NOMO-1 treated with dmso at 0.1 percent for 144 hours (cell line): ENCODE measurements at regions not wholly inside any gene's neighbourhood (a gene's known extent, or its start where the extent isn't known, plus 50 kb on each side); places are given as distances from the start of the nearest gene placed in this dataset.
"Not testable (repeated sequence)": the region's sequence is repeated elsewhere in the genome, so short reads cannot be mapped to it uniquely, and the experiment has no call there.

Experiments
- DNase-seq: peaks from one replicate; lab custom pipeline; 2025; ENCODE audit not compliant: unreplicated experiment; lab: John Stamatoyannopoulos, UW

GRCh38 chr4:54855191-54855854 is 197.6 kb downstream of the KIT start:
- DNase-seq, result no peak

- DNase-seq, result no peak
These were observed 194.8 kb downstream of the KIT start for GRCh38 chr4:54852602-54853001.

- DNase-seq, result no peak
These were observed 194.3 kb downstream of the KIT start for GRCh38 chr4:54852054-54852453.

- no peak for DNase-seq
These were observed 187.2 kb downstream of the KIT start for GRCh38 chr4:54844911-54845310.

- DNase-seq, result no peak
These were observed 186.2 kb downstream of the KIT start for GRCh38 chr4:54843946-54844345.

- DNase-seq, result no peak
These were observed 185.3 kb downstream of the KIT start for GRCh38 chr4:54843106-54843505.

- DNase-seq, result no peak
These were observed 184.9 kb downstream of the KIT start for GRCh38 chr4:54842656-54843055.

- DNase-seq, result no peak
These were observed 184.5 kb downstream of the KIT start for GRCh38 chr4:54842226-54842625.

- peak; percentile 44 for DNase-seq
These were observed 183.4 kb downstream of the KIT start for GRCh38 chr4:54840992-54841768.

GRCh38 chr4:54840430-54840829 is 182.7 kb downstream of the KIT start:
- DNase-seq, result no peak

GRCh38 chr4:54838301-54838700 is 180.5 kb downstream of the KIT start:
- no peak for DNase-seq

- no peak for DNase-seq
These were observed 179.9 kb downstream of the KIT start for GRCh38 chr4:54837576-54838140.

GRCh38 chr4:54828361-54828760 is 170.6 kb downstream of the KIT start:
- DNase-seq, result not testable (repeated sequence)

- no peak for DNase-seq
These were observed 165.9 kb downstream of the KIT start for GRCh38 chr4:54823616-54824015.

GRCh38 chr4:54819034-54819433 is 161.3 kb downstream of the KIT start:
- DNase-seq, result peak; percentile 94

GRCh38 chr4:54818481-54818880 is 160.7 kb downstream of the KIT start:
- DNase-seq, result no peak

GRCh38 chr4:54813674-54814073 is 155.9 kb downstream of the KIT start:
- no peak for DNase-seq

- DNase-seq, result no peak
These were observed 148.6 kb downstream of the KIT start for GRCh38 chr4:54806351-54806750.

- DNase-seq, result no peak
These were observed 144.6 kb downstream of the KIT start for GRCh38 chr4:54802336-54802735.

- no peak for DNase-seq
These were observed 143.2 kb downstream of the KIT start for GRCh38 chr4:54800831-54801530.

GRCh38 chr4:54794579-54794978 is 136.8 kb downstream of the KIT start:
- no peak for DNase-seq
